ENCODE measurements at regions not wholly inside any gene's neighbourhood (a gene's known extent, or its start where the extent isn't known, plus 50 kb on each side); places are given as distances from the start of the nearest gene placed in this dataset.
"Not testable (repeated sequence)": the region's sequence is repeated elsewhere in the genome, so short reads cannot be mapped to it uniquely, and the experiment has no call there.

- no peak for DNase-seq
Measured at GRCh38 chr3:112736386-112736785, 95.4 kb upstream of the CCDC80 start.

DNA sequence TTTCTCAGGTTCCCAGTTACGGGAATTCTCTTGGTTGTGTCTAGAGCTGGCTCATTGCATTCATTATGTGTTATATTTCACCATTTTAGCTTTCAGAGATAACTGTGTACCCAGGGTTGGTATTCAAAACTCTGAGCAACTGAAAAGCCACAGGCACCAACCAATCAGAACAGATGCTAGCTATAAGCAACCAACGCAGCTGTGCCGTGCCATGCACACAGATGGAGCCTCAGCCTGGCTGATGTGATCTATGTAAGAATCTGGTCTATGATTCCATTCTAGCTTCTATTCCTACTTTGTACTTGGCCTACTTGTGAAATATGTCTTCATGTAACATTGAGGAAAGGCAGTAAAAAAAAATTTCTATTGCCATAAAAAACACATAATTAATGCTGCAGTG lies 95.0 kb upstream of the CCDC80 start:
- no peak for DNase-seq

DNA sequence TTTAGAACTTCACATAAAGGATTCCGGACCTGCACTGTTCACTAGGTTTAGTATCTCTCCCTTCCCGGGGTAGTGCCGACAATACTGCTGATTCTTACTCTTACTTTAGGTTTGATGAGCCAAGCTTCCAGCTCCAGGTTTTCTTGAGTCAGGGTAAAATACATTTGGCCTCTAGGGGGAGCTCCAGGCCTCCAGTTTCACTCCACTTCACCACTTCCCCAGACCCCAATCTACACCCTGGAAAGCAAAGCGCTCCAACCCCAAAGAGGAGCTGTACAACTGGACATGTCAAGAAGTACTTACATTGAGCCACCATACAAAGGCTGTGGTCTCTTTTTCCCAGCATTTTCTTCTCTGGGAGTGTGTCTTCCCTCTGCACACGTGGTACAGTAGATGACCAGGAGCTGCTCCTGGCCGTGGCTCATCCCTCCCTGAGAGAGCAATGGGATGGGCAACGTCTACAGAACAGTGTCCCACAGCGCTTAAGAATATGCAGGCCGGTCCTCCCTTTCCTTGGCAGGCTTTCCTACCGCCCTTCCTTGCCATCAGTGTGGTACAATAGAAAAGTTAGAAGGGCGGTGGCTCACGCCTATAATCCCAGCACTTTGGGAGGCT lies 93.9 kb upstream of the CCDC80 start:
- DNase-seq, result peak; percentile 80

DNA sequence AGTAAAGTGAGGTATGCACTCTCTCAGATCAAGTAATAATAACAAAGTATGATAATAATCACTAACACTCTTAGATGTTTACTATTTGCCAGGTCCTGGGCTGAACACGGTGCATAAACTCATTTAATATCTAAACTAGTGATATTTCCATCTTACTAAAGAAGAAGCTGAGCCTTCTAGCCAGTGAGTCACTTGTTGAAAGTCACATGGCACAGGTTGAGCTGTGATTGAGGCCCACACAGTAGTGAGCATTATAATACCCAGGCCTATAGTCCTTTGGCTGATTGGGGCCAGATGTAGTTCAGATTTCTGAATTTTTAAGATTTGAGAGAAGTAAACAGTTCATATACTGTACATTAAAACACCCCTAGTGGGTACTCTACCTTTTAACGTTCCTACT lies 93.2 kb upstream of the CCDC80 start:
- DNase-seq, result no peak

DNA sequence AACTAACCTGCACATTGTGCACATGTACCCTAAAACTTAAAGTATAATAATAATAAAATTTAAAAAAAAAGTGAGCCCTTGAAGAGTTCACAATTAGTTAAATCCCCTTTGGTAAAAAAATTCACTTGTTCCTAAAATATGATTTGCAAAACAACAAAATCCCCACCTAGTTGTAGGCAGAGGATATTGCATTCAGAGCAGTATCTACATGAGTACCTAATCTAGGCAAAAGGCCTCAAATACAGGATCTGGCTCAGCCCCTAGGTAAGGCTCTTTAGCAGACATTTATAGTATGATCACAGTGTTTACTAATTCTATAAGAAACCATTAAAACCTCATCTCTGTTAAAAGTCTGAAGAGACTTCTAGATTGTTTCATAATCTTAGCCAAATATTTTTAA lies 89.3 kb upstream of the CCDC80 start:
- no peak for DNase-seq

DNA sequence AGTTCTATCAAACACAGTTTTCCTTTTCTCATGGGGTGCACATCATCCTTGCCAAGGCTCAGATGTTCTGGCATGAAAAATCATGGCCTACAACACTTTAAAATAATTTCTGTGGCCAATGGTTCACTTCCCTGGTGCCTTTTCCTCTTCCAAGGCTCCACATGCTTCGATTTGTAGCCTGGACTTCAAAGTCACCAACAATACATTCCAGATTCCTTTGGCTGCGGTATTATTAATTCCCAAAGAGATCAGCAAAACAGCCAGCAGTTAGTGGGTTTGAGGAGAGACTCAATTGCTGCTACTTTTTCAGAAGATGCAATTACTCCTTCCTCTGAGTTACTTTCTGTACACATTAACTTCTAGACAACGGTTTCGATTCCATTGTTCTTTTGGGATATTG lies 80.3 kb upstream of the CCDC80 start:
- no peak for DNase-seq

- no peak for DNase-seq
Measured at GRCh38 chr3:112718967-112719366, 78.0 kb upstream of the CCDC80 start.

DNA sequence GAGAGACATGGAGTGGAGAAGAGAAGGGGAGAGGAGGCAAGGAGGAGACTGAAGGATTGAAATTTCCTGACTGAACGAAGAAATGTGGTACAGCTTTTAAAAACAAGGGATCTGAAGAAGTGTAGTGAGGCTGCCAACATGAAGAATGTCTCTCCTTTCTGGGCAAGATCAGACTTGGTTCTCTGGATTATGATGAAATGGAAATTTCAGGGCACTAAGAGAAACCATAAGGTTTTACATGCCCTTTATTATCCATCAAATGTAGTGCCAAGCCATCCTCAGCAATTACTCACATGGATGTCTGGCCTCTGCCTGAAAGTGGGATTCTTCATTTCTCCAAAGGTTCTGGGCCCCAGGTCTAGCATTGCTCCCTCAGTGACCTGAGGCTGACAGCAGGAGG lies 77.6 kb upstream of the CCDC80 start:
- DNase-seq, result no peak

DNA sequence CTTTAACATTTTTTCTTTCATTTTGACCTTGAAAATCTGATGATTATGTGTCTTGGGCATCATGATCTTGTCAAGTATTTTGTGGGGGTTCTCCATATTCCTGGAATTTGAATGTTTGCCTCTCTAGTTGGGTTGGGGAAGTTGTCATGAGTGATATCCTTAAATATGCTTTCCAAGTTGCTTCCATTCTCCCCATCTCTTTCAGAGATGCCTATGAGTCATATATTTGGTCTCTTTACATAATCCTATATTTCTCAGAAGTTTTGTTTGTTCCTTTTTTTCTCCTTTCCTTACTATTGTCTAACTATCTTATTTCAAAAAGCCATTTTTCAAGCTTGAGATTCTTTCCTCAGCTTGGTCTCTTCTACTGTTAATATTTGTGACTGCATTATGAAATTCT lies 69.0 kb upstream of the CCDC80 start:
- DNase-seq, result no peak

GRCh38 chr3:112699436-112699978 lies 58.6 kb upstream of the CCDC80 start:
- no peak for DNase-seq

DNA sequence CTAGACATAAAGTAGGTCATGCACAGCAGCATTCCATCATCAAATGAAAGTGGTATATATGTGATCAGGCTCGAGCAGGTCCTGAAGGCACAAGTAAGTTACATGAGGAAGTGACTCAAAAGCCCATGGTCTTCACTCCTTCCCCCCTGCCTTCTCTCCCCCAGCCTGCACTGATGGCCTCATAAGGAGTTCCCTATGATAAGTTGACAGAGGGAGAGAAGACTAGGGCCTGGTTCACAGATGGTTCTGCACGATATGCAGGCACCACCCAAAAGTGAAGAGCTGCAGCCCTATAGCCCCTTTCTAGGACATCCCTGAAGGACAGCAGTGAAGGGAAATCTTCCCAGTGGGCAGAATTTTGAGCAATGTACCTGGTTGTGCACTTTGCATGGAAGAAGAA lies 57.5 kb upstream of the CCDC80 start:
- DNase-seq, result not testable (repeated sequence)

GRCh38 chr3:112696244-112696643 lies 55.3 kb upstream of the CCDC80 start:
- DNase-seq, result not testable (repeated sequence)

DNA sequence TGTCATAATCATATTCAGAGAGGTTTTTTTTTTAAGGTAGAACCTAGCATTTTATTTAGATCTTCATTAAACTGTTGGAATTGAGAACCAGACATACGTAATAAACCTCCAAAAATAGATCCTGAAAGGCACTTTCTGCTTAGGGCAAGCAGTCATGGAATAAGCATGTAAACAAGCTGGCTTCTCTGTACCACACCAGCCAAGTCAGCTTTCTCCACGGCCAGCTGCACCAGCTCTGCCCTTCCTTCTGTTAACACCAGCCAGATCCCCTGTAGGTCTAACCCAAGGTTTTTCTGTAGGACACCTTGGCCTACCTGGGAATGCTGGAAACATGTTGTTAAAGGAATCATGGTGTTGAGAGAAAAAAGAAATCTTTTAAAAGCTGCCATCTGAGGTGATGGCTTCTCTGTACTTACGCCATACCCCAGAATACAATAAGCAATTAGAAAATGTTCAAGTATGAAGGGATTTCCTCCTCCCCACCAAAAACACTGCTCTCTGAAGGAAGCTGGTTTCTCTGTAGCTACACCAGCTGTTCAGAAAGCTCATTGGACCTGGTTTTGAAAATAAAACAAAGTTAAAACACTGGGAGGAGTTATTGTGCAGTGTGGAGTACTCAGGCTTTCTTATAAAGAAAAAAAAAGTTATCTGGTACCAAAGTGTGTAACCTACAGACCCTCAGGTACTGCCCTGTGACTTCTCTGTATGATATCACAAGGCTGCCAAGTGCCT lies 54.6 kb upstream of the CCDC80 start:
- not testable (repeated sequence) for DNase-seq

- not testable (repeated sequence) for DNase-seq
Measured at GRCh38 chr3:112694906-112695305, 54.0 kb upstream of the CCDC80 start.

DNA sequence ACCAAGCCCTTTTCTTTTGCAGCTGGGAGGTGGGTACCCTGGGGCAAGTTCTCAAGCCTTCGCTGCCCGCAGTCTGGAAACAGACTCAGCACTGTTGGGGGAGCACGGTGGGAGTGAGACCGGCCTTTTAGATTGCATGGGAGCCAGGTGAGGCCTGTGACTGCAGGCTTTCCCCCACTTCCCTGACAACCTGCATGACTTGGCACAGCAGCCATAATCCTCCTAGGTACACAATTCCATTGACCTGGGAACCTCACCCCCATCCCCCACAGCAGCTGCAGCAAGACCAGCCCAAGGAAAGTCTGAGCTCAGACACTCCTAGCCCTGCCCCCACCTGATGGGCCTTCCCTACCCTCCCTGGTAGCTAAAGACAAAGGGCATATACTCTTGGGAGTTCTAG lies 52.2 kb upstream of the CCDC80 start:
- DNase-seq, result no peak
